CD4-positive, alpha-beta T cell treated with Interleukin-15 for 1 hour (primary cell): ENCODE measurements at regions not wholly inside any gene's neighbourhood (a gene's known extent, or its start where the extent isn't known, plus 50 kb on each side); places are given as distances from the start of the nearest gene placed in this dataset.

Experiments
- DNase-seq: peaks from one replicate; pipeline ENCODE4 v3.0.0-alpha.2; 2020

- no peak for DNase-seq
Observed at GRCh38 chr3:66592927-66593625, 92.3 kb upstream of the LRIG1 start.

DNA sequence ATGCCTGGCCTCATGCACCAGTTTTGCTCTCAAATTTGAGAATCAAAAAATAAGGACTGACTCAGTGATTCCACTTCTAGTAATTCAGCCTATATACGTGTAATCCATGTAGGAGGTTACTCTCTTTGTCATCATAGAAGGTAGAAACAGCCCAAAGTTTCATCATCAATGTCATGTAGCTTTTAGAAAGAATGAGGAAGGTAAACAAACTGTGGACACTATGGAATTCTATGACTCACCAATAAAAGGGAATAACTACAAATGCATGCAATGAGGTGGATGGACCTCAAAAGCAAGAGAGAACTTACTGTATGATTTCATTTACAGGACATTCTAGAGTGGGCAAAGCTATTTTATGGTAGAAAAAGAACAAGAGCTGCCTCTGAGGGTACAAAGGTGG is 93.2 kb upstream of the LRIG1 start:
- DNase-seq = no peak

- DNase-seq = no peak
Observed at GRCh38 chr3:66597308-66597863, 96.6 kb upstream of the LRIG1 start.

- no peak for DNase-seq
Observed at GRCh38 chr3:66598168-66598567, 97.3 kb upstream of the LRIG1 start.

DNA sequence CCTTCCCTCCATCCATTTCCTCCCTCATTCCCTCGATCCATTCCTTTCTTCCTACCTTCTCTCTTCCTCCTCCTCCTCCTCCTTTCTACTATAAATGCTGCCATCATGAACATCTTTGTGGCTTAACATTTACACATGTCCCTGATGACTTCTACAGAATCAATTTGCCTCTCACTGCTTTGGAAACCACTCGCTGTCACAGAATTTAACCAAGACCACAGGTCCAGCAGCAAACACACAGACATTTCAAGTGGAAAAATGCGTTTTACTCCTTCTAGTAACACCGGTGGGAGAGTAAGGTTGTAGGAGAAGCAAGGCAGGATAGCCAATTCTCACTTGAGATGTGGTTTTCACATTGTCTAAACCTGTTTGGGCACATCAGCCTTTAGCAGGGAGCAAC is 101.4 kb upstream of the LRIG1 start:
- no peak for DNase-seq

- DNase-seq = no peak
Observed at GRCh38 chr3:66602691-66603090, 101.9 kb upstream of the LRIG1 start.

DNA sequence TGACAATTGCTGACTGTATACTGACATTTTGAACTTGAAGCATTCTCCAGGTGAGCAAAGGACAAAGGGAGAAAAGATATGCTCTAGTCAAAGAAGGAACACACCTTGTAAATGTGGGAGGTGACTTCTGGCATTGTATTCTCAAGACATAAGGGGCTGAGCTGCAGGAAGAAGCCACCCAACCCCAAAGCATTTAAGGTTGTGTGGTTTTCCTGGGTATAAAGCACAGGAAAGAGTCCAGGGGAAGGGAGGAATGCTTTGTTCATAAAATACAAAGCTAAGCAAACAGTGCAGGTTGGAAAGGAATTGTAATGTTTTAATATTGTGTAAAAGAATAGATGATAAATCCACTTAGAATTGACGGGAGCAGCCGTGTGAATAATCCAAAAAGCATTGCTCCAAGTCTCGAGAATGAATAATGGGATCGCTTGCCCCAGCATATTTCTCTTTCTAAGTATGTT is 102.4 kb upstream of the LRIG1 start:
- no peak for DNase-seq

GRCh38 chr3:66604481-66604880 is 103.7 kb upstream of the LRIG1 start:
- no peak for DNase-seq

- DNase-seq = no peak
Observed at GRCh38 chr3:66606126-66606525, 105.3 kb upstream of the LRIG1 start.

GRCh38 chr3:66606868-66607267 is 106.0 kb upstream of the LRIG1 start:
- DNase-seq = no peak

DNA sequence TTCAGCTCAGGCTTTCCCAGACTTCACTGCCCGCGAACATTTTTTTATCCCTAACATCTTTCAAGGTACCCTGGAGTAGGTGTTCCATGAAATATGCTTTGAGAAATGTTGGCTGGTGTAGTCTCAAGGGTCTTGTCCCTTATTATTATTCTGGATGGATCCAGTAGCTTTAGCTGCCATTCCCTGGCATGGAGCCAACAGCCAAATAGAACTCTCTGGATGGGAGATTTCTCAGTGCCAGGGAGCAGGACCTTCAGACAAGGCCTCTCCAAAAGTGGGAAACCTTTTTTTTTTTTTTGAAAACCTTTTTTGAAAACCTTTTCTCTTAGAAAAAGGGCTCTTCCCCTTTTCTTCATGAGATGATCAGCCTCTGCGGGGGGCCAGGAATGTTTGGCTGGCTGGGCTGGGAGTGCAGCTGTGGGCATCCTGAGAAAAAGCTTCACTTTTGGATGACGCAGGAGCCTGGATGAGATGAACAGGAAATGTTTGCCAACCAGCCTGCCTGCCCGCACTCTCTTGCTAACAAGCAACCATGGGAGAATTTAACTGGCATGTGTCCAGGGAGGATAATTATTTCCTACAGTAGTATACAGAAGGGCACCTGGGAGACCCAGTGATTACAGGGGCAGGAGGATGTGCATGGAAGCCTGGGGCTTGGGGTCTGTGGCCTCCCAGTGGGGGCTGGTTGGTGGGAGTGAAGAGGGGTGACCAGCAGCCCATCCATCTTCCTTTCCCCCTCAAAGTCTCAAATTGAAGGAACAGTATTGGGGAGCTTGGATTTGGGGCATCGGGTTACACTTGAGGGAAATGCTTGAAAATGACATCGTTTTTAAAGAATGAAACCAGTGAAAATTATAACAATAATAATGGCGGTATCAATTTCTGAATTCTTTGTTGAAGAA is 109.1 kb upstream of the LRIG1 start:
- DNase-seq = no peak

DNA sequence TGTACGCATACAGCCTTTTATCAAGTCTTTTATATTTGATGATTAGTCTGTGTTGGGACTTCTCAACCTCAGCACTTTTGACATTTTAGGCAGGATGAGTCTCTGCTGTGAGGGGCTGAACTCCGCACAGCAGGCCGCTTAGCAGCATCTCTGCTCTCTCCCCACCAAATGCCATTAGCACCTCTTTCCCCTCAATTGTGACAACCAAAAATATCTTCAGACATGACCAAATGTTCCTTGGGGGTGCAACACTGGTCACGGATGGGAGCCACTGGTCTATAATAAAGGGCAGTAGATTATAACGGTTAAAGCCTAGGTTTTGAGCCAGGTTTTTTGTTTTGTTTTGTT is 109.7 kb upstream of the LRIG1 start:
- no peak for DNase-seq

- DNase-seq = no peak
Observed at GRCh38 chr3:66615643-66616301, 115.0 kb upstream of the LRIG1 start.

- no peak for DNase-seq
Observed at GRCh38 chr3:66617351-66617750, 116.5 kb upstream of the LRIG1 start.

- no peak for DNase-seq
Observed at GRCh38 chr3:66618066-66618465, 117.2 kb upstream of the LRIG1 start.

DNA sequence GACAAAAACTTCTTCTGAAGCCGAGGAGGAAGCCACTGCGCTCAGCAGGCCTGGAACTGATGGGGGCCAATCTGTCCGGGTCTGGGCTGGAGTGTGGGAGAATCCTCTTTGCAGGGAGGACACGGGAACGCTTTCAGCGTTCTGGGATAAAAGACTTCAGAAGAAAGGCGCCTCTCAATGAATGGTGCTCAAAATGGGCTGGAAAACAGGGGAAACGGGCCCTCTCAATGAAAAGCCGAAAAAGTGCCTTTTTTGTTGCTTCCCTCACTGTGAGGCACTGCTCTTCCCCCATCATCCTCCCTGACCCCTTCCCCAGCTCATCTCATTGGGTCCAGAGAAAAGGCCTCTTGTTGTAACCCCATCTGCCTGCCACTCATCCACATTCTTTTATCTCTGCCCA is 119.5 kb upstream of the LRIG1 start:
- DNase-seq = no peak

DNA sequence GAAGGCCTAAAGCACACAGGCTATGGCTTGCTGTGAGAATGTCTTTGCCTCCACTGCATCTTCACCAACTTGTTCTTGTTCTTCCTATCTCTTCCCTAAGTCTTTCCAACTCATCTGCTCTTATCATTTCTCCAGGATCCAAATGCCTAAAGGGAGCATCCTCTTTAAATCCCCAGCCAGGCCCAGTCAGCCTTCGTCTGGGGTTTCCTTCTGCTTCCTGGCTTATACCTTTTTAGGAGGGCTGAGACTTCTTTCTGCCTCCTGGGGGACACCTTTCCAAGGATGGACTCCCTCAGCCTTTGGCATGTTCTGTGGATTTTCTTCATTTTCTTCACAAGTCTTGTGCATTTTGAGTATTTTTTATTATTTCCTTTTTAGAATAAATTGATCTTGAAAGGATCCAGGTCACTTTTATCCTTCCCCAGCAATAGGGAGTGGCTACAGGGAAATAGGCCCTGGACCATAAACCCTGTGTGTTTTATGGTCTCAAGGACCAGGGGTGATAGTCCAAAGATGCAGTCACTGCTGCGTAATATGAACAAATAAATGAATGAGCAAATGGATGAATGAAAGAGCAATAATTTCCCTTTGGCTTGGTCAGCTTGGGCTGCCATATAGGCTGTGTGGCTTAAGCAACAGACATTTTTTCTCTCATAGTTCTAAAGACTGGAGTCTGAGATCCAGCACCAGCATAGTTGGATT is 122.1 kb upstream of the LRIG1 start:
- no peak for DNase-seq

GRCh38 chr3:66625505-66626216 is 124.8 kb upstream of the LRIG1 start:
- DNase-seq = no peak

- no peak for DNase-seq
Observed at GRCh38 chr3:66629150-66629981, 128.5 kb upstream of the LRIG1 start.

DNA sequence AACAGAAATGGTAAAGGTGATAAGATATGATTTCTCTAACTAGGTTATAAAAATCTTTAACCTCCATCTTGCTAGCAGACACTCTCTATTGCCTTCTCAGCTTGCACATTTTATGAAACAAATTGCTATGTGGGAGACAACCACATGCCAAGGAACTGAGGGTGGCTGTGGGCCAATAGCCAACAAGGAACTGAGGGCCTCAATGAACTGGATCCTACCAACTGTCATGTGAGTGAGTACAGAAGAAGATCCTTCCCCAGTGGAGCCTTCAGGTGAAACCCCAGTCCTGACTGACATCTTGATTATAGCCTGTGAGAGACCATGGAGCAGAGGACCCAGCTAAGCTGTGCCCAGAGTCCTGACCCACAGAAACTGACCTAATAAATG is 129.2 kb upstream of the LRIG1 start:
- no peak for DNase-seq
